MM.1S (cell line): ENCODE measurements at regions not wholly inside any gene's neighbourhood (a gene's known extent, or its start where the extent isn't known, plus 50 kb on each side); places are given as distances from the start of the nearest gene placed in this dataset.

ENCODE experiments used
- DNase-seq: peaks from one replicate; pipeline ENCODE4 v3.0.0-alpha.2; 2015
- H2AFZ ChIP-seq: fragments of 300-600 bp; sonication (generic); 2 replicates; pipeline ENCODE4 v1.6.0; 2016; ENCODE audit warnings: antibody characterized with exemption, low read length
- H3F3A ChIP-seq: fragments of 300-600 bp; sonication (generic); 2 replicates; pipeline ENCODE4 v1.6.1; 2016; ENCODE audit warnings: mild to moderate bottlenecking, antibody characterized with exemption, low read length, moderate library complexity, mixed read lengths; ENCODE audit not compliant: insufficient read depth
- H3K27ac ChIP-seq: fragments of 300-600 bp; sonication (generic); 2 replicates; pipeline ENCODE4 v1.5.1; 2016; ENCODE audit warnings: mild to moderate bottlenecking, low read length
- H3K27me3 ChIP-seq: fragments of 300-600 bp; sonication (generic); replicated peaks from 2 replicates; pipeline ENCODE4 v1.6.0; 2016; ENCODE audit warnings: low read length; ENCODE audit not compliant: insufficient read depth
- H3K36me3 ChIP-seq: fragments of 300-600 bp; sonication (generic); replicated peaks from 2 replicates; pipeline ENCODE4 v1.6.1; 2016; ENCODE audit warnings: mild to moderate bottlenecking, low read length, mixed read lengths; ENCODE audit not compliant: insufficient read depth
- H3K4me1 ChIP-seq: fragments of 300-600 bp; sonication (generic); 2 replicates; pipeline ENCODE4 v1.6.1; 2016; ENCODE audit warnings: low read length, mixed read lengths
- H3K4me2 ChIP-seq: fragments of 300-600 bp; sonication (generic); 2 replicates; pipeline ENCODE4 v1.6.0; 2016; ENCODE audit warnings: low read depth, low read length
- H3K4me3 ChIP-seq: fragments of 300-600 bp; sonication (generic); 2 replicates; pipeline ENCODE4 v1.5.1; 2016; ENCODE audit warnings: low read length, mixed read lengths
- H3K79me2 ChIP-seq: fragments of 300-600 bp; sonication (generic); 2 replicates; pipeline ENCODE4 v1.6.1; 2016; ENCODE audit warnings: mixed run types, low read length, mixed read lengths
- H3K9ac ChIP-seq: fragments of 300-600 bp; sonication (generic); 2 replicates; pipeline ENCODE4 v1.6.1; 2016; ENCODE audit warnings: low read length, mixed read lengths
- H3K9me2 ChIP-seq: fragments of 300-600 bp; sonication (generic); replicated peaks from 2 replicates; pipeline ENCODE4 v1.6.1; 2016; ENCODE audit warnings: mild to moderate bottlenecking, low read length, mixed read lengths; ENCODE audit not compliant: insufficient read depth
- H3K9me3 ChIP-seq: fragments of 300-600 bp; sonication (generic); replicated peaks from 2 replicates; pipeline ENCODE4 v1.6.1; 2016; ENCODE audit warnings: mild to moderate bottlenecking, low read length, mixed read lengths; ENCODE audit not compliant: insufficient read depth
- H4K20me1 ChIP-seq: fragments of 300-600 bp; sonication (generic); 2 replicates; pipeline ENCODE4 v1.6.1; 2016; ENCODE audit warnings: mild to moderate bottlenecking, low read length, moderate library complexity, mixed read lengths; ENCODE audit not compliant: insufficient read depth
- EZH2 ChIP-seq: fragments of 300-600 bp; sonication (generic); optimal IDR thresholded peaks from 2 replicates; pipeline ENCODE3; 2017; ENCODE audit warnings: low read depth, mild to moderate bottlenecking, antibody characterized with exemption, low read length, mixed read lengths
- EZH2phosphoT487 ChIP-seq: fragments of 300-600 bp; sonication (generic); IDR thresholded peaks from 2 replicates; pipeline ENCODE4 v1.6.1; 2018; ENCODE audit warnings: antibody characterized with exemption, low read length
- TF ChIP-seq, protein P1 (sequence below): fragments of 300-600 bp; sonication (generic); IDR thresholded peaks from 2 replicates; pipeline ENCODE4 v1.5.1; 2016; ENCODE audit warnings: antibody characterized with exemption, low read length, mixed read lengths

DNA sequence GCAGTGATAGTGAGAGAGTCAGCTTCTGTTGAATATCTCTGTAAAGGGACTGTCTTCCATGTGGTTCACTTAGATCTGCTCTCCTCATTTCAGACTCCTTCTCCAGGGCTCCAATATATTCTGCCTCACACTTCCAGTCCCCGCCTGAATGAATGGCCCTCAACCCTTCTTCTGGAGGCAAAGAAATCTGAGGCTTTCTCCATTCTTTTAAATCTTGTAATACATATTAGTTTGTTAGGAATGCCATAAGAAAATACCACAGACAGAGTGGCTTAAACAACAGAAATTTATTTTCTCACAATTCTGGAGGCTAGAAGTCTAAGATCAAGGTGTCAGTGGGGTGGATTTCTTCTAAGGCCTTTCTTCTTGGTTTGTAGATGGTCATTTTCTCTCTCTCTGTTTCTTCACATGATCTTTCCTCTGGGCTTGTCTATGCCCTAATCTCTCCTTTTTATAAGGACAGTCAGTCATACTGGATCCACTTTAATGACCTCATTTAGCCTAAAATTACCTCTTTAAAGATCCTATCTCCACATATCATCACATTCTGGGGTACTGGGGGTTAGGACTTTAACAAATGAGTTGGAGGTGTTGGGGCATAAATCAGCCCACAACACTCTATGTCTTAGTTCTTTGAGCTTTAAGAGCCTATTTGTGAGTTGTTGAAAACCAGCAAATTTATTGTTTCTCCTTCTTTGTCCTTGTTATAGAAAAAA is 128.5 kb upstream of the KCNK2 start:
- DNase-seq: no peak
- no peaks in the 10 kb centered on the region for H3K9me2 ChIP-seq
- no peaks in the 10 kb centered on the region for H4K20me1 ChIP-seq
- no peak overlapping the region for H3K4me2 ChIP-seq
- no peak overlapping the region for H3K9ac ChIP-seq
- no peaks in the 10 kb centered on the region for H3K9me3 ChIP-seq
- H3K79me2 ChIP-seq: no peaks in the 10 kb centered on the region
- H3F3A ChIP-seq: no peaks in the 10 kb centered on the region
- no peak overlapping the region for H2AFZ ChIP-seq
- no peaks in the 10 kb centered on the region for H3K36me3 ChIP-seq
- no peak overlapping the region for H3K4me3 ChIP-seq
- no peak overlapping the region for H3K27ac ChIP-seq
- TF ChIP-seq EZH2phosphoT487: no peak
- TF ChIP-seq, protein P1, sequence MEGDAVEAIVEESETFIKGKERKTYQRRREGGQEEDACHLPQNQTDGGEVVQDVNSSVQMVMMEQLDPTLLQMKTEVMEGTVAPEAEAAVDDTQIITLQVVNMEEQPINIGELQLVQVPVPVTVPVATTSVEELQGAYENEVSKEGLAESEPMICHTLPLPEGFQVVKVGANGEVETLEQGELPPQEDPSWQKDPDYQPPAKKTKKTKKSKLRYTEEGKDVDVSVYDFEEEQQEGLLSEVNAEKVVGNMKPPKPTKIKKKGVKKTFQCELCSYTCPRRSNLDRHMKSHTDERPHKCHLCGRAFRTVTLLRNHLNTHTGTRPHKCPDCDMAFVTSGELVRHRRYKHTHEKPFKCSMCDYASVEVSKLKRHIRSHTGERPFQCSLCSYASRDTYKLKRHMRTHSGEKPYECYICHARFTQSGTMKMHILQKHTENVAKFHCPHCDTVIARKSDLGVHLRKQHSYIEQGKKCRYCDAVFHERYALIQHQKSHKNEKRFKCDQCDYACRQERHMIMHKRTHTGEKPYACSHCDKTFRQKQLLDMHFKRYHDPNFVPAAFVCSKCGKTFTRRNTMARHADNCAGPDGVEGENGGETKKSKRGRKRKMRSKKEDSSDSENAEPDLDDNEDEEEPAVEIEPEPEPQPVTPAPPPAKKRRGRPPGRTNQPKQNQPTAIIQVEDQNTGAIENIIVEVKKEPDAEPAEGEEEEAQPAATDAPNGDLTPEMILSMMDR: no peak
- no peak for TF ChIP-seq EZH2
- no peaks in the 10 kb centered on the region for H3K4me1 ChIP-seq
- H3K27me3 ChIP-seq: no peaks in the 10 kb centered on the region

DNA sequence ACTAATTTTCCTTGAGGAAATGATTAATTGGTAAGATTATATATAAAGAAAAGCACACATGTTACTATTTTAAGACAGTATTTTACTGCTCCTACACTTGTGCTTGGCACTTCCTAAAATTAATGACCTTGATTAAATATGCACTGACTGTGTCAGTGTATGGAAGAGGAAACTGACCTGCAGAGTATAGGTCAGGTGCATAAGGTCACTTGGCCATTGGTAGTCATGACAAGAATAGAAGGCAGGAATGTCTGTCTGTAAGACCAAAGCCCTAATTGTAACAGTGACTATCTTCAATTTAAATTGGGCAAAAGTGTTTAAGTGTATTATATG is 128.0 kb upstream of the KCNK2 start:
- no peaks in the 10 kb centered on the region for H3F3A ChIP-seq
- TF ChIP-seq EZH2phosphoT487: no peak
- no peak for TF ChIP-seq EZH2
- TF ChIP-seq, protein P1: no peak
- no peaks in the 10 kb centered on the region for H3K36me3 ChIP-seq
- peak; percentile 2 for DNase-seq
- H3K27me3 ChIP-seq: no peaks in the 10 kb centered on the region
- H3K27ac ChIP-seq: no peak overlapping the region
- no peaks in the 10 kb centered on the region for H3K9me3 ChIP-seq
- no peak overlapping the region for H3K4me3 ChIP-seq
- H3K9ac ChIP-seq: no peak overlapping the region
- H3K4me2 ChIP-seq: no peak overlapping the region
- no peak overlapping the region for H2AFZ ChIP-seq
- H3K9me2 ChIP-seq: no peaks in the 10 kb centered on the region
- no peaks in the 10 kb centered on the region for H4K20me1 ChIP-seq
- H3K79me2 ChIP-seq: no peaks in the 10 kb centered on the region
- no peaks in the 10 kb centered on the region for H3K4me1 ChIP-seq

DNA sequence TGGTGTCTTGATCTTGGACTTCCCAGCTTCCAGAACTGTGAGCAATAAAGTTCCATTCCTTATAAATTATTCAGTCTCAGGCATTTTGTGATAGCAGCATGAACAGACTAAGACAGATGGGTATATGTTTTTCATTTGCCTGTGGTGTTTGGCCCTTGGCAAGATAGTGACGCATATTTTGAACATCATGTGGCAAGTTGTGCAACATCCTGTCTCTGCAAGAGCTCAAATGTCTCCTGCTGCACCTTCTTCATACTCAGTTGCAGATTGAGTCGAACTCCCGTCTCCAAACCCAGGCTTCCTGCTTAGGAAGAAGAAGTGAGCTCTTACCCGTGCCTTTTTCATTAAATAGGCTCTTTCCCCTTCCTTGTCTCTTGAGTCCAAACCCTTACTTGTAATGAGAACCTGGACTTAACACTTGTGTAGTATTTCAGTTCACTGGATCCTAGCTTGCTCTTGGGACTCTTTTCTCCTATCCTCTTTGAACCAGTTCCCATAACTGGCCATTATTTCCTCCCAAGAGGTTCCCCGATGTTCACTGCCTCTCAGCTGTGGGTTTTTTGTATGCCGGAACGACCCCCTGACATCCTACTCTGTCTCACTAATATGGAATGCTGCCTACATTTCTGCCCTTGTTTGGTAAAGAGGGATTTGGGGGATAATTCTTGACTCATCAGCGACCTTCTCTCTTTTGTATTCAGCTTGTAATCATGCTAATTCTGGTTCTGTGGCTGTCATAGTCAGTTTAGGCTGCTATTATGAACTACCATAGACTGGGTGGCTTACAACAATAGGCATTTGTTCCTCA is 125.0 kb upstream of the KCNK2 start:
- TF ChIP-seq EZH2: no peak
- no peak for TF ChIP-seq EZH2phosphoT487
- TF ChIP-seq, protein P1: no peak
- H3K4me3 ChIP-seq: no peak overlapping the region
- H3K27ac ChIP-seq: no peak overlapping the region
- no peak overlapping the region for H2AFZ ChIP-seq
- H3F3A ChIP-seq: no peaks in the 10 kb centered on the region
- H3K9ac ChIP-seq: no peak overlapping the region
- H3K4me2 ChIP-seq: no peak overlapping the region
- no peaks in the 10 kb centered on the region for H3K27me3 ChIP-seq
- DNase-seq: no peak
- H3K36me3 ChIP-seq: no peaks in the 10 kb centered on the region
- no peaks in the 10 kb centered on the region for H3K79me2 ChIP-seq
- no peaks in the 10 kb centered on the region for H3K4me1 ChIP-seq
- no peaks in the 10 kb centered on the region for H3K9me2 ChIP-seq
- no peaks in the 10 kb centered on the region for H4K20me1 ChIP-seq
- no peaks in the 10 kb centered on the region for H3K9me3 ChIP-seq
